SU-DHL-6 (cell line): ENCODE measurements at regions not wholly inside any gene's neighbourhood (a gene's known extent, or its start where the extent isn't known, plus 50 kb on each side); places are given as distances from the start of the nearest gene placed in this dataset.

ENCODE experiments used
- H2AFZ ChIP-seq: fragments of 200-600 bp; sonication (generic); 2 replicates; pipeline ENCODE4 v1.6.1; 2014; ENCODE audit warnings: low read depth, mild to moderate bottlenecking, moderate library complexity, mixed read lengths, antibody characterized with exemption, low read length; ENCODE audit not compliant: severe bottlenecking
- H3F3A ChIP-seq: fragments of 200-600 bp; shearing (Covaris generic); 2 replicates; pipeline ENCODE4 v1.6.0; 2016; ENCODE audit warnings: antibody characterized with exemption, mild to moderate bottlenecking; ENCODE audit not compliant: insufficient read depth
- H3K27ac ChIP-seq: fragments of 200-600 bp; sonication (generic); 2 replicates; pipeline ENCODE4 v1.5.1; 2016; ENCODE audit warnings: low read depth, mild to moderate bottlenecking, low read length, moderate library complexity, mixed read lengths
- H3K27me3 ChIP-seq: fragments of 200-600 bp; sonication (generic), shearing (Covaris generic); 2 replicates; pipeline ENCODE4 v1.6.0; 2014; ENCODE audit warnings: mild to moderate bottlenecking, low read length
- H3K36me3 ChIP-seq: fragments of 200-600 bp; sonication (generic); 2 replicates; pipeline ENCODE4 v1.6.1; 2014; ENCODE audit warnings: mild to moderate bottlenecking, low read length, mixed read lengths
- H3K4me2 ChIP-seq: fragments of 300-600, 200-600 bp; shearing (Covaris generic), sonication (generic); 2 replicates; pipeline ENCODE4 v1.6.0; 2014; ENCODE audit warnings: low read length, low read depth, mild to moderate bottlenecking; ENCODE audit not compliant: poor library complexity, severe bottlenecking
- H3K4me3 ChIP-seq: fragments of 200-600 bp; sonication (generic); 2 replicates; pipeline ENCODE4 v1.5.1; 2014; ENCODE audit warnings: antibody characterized with exemption, low read length, mild to moderate bottlenecking, mixed read lengths; ENCODE audit not compliant: insufficient read depth, poor library complexity, severe bottlenecking
- H3K79me2 ChIP-seq: fragments of 200-600 bp; sonication (generic); 2 replicates; pipeline ENCODE4 v1.6.1; 2014; ENCODE audit warnings: mild to moderate bottlenecking, low read length, moderate library complexity; ENCODE audit not compliant: insufficient read depth
- H3K9ac ChIP-seq: fragments of 200-600 bp; sonication (generic); 2 replicates; pipeline ENCODE4 v1.7.0; 2014; ENCODE audit warnings: mild to moderate bottlenecking, low read length
- H3K9me2 ChIP-seq: fragments of 200-600 bp; sonication (generic); replicated peaks from 2 replicates; pipeline ENCODE4 v1.6.1; 2014; ENCODE audit warnings: low read length; ENCODE audit not compliant: insufficient read depth
- H3K9me3 ChIP-seq: fragments of 200-600 bp; sonication (generic); 2 replicates; pipeline ENCODE4 v1.6.1; 2014; ENCODE audit warnings: low read length, mixed read lengths; ENCODE audit not compliant: insufficient read depth
- H4K20me1 ChIP-seq: fragments of 200-600 bp; sonication (generic); 2 replicates; pipeline ENCODE4 v1.6.1; 2014; ENCODE audit warnings: low read depth, mild to moderate bottlenecking, antibody characterized with exemption, low read length, moderate library complexity, mixed read lengths
- EZH2phosphoT487 ChIP-seq: fragments of 200-600 bp; sonication (generic), shearing (Covaris generic); conservative IDR thresholded peaks from 2 replicates; pipeline ENCODE4 v1.6.1; 2018; ENCODE audit warnings: mild to moderate bottlenecking, antibody characterized with exemption, low read length, moderate library complexity, mixed read lengths
- TF ChIP-seq, protein P1 (sequence below): fragments of 200-600 bp; sonication (generic); IDR thresholded peaks from one replicate; pipeline ENCODE4 v1.5.1; 2017; ENCODE audit warnings: antibody characterized with exemption, mild to moderate bottlenecking, low read length, moderate library complexity; ENCODE audit not compliant: insufficient read depth, poor library complexity, severe bottlenecking

DNA sequence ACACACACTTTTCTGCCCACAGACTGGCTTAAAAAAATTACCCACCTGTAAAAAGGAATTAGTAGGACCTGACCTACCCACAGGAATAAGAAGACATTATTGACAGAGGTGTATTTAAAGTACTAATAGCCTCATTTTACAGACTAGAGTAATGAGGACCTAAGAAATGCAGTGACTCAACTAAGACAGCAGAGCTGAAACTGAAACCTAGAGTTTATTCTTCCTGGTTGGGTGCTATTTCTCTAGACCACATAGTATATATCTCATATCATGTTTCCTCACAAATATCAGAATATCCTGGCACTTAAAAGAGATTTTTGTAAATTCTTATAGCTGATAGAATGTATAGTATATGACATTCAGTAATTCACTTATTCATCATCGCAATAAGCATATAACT is 435.0 kb downstream of the MAGEE1 start:
- H3K36me3 ChIP-seq: no peaks in the 10 kb centered on the region
- H3F3A ChIP-seq: no peaks in the 10 kb centered on the region
- H3K27ac ChIP-seq: no peak overlapping the region
- H3K27me3 ChIP-seq: no peaks in the 10 kb centered on the region
- H2AFZ ChIP-seq: no peak overlapping the region
- no peaks in the 10 kb centered on the region for H3K9me3 ChIP-seq
- no peak overlapping the region for H3K4me3 ChIP-seq
- H3K79me2 ChIP-seq: no peaks in the 10 kb centered on the region
- no peaks in the 10 kb centered on the region for H3K9me2 ChIP-seq
- H3K4me2 ChIP-seq: no peak overlapping the region
- no peak for TF ChIP-seq EZH2phosphoT487
- TF ChIP-seq, protein P1, sequence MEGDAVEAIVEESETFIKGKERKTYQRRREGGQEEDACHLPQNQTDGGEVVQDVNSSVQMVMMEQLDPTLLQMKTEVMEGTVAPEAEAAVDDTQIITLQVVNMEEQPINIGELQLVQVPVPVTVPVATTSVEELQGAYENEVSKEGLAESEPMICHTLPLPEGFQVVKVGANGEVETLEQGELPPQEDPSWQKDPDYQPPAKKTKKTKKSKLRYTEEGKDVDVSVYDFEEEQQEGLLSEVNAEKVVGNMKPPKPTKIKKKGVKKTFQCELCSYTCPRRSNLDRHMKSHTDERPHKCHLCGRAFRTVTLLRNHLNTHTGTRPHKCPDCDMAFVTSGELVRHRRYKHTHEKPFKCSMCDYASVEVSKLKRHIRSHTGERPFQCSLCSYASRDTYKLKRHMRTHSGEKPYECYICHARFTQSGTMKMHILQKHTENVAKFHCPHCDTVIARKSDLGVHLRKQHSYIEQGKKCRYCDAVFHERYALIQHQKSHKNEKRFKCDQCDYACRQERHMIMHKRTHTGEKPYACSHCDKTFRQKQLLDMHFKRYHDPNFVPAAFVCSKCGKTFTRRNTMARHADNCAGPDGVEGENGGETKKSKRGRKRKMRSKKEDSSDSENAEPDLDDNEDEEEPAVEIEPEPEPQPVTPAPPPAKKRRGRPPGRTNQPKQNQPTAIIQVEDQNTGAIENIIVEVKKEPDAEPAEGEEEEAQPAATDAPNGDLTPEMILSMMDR: no peak
- no peak overlapping the region for H3K9ac ChIP-seq
- H4K20me1 ChIP-seq: no peaks in the 10 kb centered on the region

DNA sequence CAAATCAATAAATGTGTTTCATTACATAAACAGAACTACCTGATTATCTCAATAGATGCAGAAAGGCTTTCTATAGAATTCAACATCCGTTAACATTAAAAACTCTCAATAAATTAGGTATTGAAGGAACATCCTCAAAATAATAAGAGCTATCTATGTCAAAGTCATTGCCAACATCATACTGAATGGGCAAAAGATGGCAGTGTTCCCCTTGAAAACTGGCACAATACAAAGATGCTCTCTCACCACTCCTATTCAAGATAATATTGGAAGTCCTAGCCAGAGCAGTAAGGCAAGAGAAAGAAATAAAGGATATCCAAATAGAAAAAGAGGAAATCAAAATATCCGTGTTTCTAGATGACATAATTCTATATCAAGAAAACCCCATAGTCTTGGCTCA is 466.4 kb downstream of the MAGEE1 start:
- Histone ChIP-seq H2AFZ (no peak overlapping the region), H3K79me2 (no peaks in the 10 kb centered on the region), H3K36me3 (no peaks in the 10 kb centered on the region), H3K4me2 (no peak overlapping the region), H3F3A (no peaks in the 10 kb centered on the region; the same call in 1 of the 2 replicates), H3K4me3 (no peak overlapping the region), H3K9me2 (no peaks in the 10 kb centered on the region), H3K27me3 (no peaks in the 10 kb centered on the region), H4K20me1 (no peaks in the 10 kb centered on the region), H3K9me3 (peaks cover 3% of the 10 kb centered on the region; the same call in 1 of the 2 replicates), H3K27ac (no peak overlapping the region), H3K9ac (no peak overlapping the region)
- TF ChIP-seq, protein P1: no peak
- TF ChIP-seq EZH2phosphoT487: no peak

DNA sequence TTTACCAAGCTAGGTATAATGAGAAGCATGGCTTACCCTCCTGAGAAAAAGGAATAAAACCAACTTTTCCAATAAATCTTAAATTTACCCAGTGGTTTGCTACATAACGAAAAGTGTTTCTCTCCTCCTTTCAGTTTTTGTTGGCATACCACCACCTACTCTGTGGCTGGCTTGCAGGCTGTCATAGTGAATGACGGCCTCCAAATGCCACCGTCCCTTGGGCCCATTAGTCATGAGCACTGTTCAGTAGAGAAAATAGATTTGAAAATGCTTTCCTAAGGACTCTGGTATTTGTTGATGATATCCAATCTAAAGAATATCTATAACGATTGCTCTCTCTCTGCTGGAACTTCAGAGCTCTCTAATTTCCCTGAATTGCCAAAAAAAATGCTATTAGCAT is 488.3 kb downstream of the MAGEE1 start:
- Histone ChIP-seq H3K4me2 (no peak overlapping the region), H3K9me2 (no peaks in the 10 kb centered on the region), H3K27ac (no peak overlapping the region), H3K79me2 (no peaks in the 10 kb centered on the region), H3K9me3 (no peaks in the 10 kb centered on the region), H3K36me3 (no peaks in the 10 kb centered on the region), H3K27me3 (no peaks in the 10 kb centered on the region), H4K20me1 (no peaks in the 10 kb centered on the region), H3F3A (no peaks in the 10 kb centered on the region), H2AFZ (no peak overlapping the region), H3K4me3 (no peak overlapping the region), H3K9ac (no peak overlapping the region)
- TF ChIP-seq EZH2phosphoT487: no peak
- TF ChIP-seq, protein P1: no peak
